Lower leg skin (tissue), 3 donors: ENCODE measurements at regions not wholly inside any gene's neighbourhood (a gene's known extent, or its start where the extent isn't known, plus 50 kb on each side); places are given as distances from the start of the nearest gene placed in this dataset.

Experiments
- CTCF ChIP-seq, 3 donors: fragments of 450-650 bp; IDR thresholded peaks; one replicate each; pipeline ENCODE4 v1.5.1; 2016; ENCODE audit warnings: antibody characterized with exemption in 3 of 3, mild to moderate bottlenecking in 3 of 3, moderate library complexity in 2 of 3
- POLR2A ChIP-seq, 2 donors: fragments of 450-650 bp; IDR thresholded peaks; one replicate each; pipeline ENCODE4 v1.6.1; 2016 to 2017; ENCODE audit warnings: antibody characterized with exemption in 2 of 2, mild to moderate bottlenecking in 1 of 2, moderate library complexity in 1 of 2

- TF ChIP-seq CTCF (IDR thresholded peaks at IDR 0.05) (no peak), POLR2A (IDR thresholded peaks at IDR 0.05) (no peak)
These were observed 145.8 kb upstream of the UBE2E1 start for GRCh38 chr3:23659840-23660430.
